Sigmoid colon (tissue), 4 donors: ENCODE measurements at regions not wholly inside any gene's neighbourhood (a gene's known extent, or its start where the extent isn't known, plus 50 kb on each side); places are given as distances from the start of the nearest gene placed in this dataset.

Experiments
- CTCF ChIP-seq, 4 experiments: fragments of 450-650 bp in 3 of 4; fragments of 200-600 bp in 1 of 4; IDR thresholded peaks; one replicate each; pipeline ENCODE4 v1.5.1; 2016 to 2019; ENCODE audit warnings: antibody characterized with exemption in 4 of 4, mild to moderate bottlenecking in 3 of 4, moderate library complexity in 2 of 4
- EP300 ChIP-seq, 4 donors: sonication (generic); formaldehyde crosslinking; IDR thresholded peaks; one replicate each; pipeline ENCODE4 v1.6.1; 2017; ENCODE audit warnings: antibody characterized with exemption in 4 of 4
- POLR2A ChIP-seq, 2 donors: fragments of 450-650 bp; IDR thresholded peaks; one replicate each; pipeline ENCODE4 v1.6.1; 2016; ENCODE audit warnings: antibody characterized with exemption in 2 of 2, mild to moderate bottlenecking in 2 of 2, moderate library complexity in 2 of 2
- POLR2AphosphoS5 ChIP-seq, 4 donors: sonication (generic); formaldehyde crosslinking; IDR thresholded peaks; one replicate each; pipeline ENCODE4 v1.6.1; 2017; ENCODE audit warnings: antibody characterized with exemption in 4 of 4

- TF ChIP-seq CTCF (IDR thresholded peaks at IDR 0.05), result no peak
- no peak for TF ChIP-seq POLR2A (IDR thresholded peaks at IDR 0.05)
- TF ChIP-seq POLR2AphosphoS5 (IDR thresholded peaks at IDR 0.05), result no peak
- TF ChIP-seq EP300 (IDR thresholded peaks at IDR 0.05), result no peak
These were observed 305.4 kb upstream of the MAP3K7 start for GRCh38 chr6:90892271-90892670.
